ENCODE measurements at regions not wholly inside any gene's neighbourhood (a gene's known extent, or its start where the extent isn't known, plus 50 kb on each side); places are given as distances from the start of the nearest gene placed in this dataset.

DNA sequence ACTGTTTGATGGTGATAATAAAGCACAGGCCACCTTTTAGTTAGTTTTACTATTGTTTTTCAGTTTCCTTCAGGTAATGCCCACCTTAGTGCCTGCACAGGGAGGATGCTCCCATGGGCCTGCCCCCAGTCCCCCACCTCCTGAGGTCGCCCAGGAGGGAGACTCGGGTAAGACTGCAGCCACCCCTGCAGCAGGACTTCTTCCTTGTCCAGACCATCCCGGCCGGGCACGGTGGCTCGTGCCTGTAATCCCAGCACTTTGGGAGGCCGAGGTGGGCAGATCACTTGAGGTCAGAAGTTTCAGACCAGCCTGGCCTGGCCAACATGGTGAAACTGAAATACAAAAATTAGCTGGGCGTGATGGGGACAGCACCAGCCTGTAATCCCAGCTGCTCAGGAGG is 68.1 kb upstream of the TANC1 start:
- TF ChIP-seq, protein P1, sequence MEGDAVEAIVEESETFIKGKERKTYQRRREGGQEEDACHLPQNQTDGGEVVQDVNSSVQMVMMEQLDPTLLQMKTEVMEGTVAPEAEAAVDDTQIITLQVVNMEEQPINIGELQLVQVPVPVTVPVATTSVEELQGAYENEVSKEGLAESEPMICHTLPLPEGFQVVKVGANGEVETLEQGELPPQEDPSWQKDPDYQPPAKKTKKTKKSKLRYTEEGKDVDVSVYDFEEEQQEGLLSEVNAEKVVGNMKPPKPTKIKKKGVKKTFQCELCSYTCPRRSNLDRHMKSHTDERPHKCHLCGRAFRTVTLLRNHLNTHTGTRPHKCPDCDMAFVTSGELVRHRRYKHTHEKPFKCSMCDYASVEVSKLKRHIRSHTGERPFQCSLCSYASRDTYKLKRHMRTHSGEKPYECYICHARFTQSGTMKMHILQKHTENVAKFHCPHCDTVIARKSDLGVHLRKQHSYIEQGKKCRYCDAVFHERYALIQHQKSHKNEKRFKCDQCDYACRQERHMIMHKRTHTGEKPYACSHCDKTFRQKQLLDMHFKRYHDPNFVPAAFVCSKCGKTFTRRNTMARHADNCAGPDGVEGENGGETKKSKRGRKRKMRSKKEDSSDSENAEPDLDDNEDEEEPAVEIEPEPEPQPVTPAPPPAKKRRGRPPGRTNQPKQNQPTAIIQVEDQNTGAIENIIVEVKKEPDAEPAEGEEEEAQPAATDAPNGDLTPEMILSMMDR (conservative IDR thresholded peaks at IDR 0.05; ENCODE audit: low read depth, low read length) = no peak
- no peak overlapping the region for H3K4me3 ChIP-seq (ENCODE audit: low read length)
- no peak for DNase-seq (ENCODE audit: low read depth)

DNA sequence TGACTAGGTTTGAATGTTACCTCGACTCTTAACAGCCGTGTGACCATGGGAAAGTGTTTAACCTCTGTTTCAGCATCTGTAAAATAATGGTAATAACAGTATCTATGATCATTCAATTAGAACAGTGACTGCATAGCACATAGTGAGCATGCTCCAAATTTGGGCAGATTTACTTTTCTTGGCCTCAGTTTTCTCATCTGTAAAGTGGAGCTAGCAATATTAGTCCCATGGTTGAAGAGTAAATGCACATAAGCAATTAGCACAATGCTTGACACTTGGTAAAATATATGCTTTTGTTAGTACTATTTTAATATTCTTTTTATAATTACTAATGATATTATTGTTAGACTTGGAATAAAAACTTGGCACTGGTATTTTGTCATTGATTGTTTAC is 66.4 kb upstream of the TANC1 start:
- H3K4me3 ChIP-seq (ENCODE audit: low read length) = no peak overlapping the region
- TF ChIP-seq, protein P1 (conservative IDR thresholded peaks at IDR 0.05; ENCODE audit: low read depth, low read length) = no peak
- no peak for DNase-seq (ENCODE audit: low read depth)

DNA sequence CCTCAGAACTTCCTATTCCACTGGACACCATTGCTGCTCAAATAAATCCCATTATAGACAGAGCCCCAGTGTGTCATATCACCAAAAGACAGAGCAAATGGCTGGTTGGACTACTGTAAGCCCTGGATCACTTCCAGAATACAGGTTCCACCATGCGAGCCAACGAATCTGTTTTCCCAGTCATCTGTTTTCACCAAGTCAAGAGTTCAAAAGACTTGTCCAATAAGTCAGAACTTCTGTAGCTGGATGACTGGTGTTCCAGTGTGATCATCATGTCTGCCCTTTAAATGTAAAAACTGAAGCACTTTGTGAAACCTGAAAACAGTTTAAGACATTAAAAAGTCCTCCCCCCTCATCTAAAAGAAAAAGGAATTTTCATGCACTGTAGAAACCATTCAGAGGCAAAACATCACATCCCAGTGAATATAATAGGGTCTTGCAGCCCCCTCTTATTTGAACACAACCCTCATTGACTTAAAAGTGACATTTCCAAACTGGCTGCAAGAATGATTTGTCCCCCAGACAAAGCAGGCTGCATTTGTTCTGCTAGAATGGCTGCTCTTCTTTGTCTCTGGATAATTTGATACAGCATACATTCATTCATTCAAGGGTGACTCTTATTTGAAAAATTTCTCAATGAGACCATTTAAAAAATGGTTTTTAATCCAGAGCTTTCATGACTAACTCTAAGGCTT is 64.6 kb upstream of the TANC1 start:
- TF ChIP-seq, protein P1 (conservative IDR thresholded peaks at IDR 0.05; ENCODE audit: low read depth, low read length) = no peak

DNA sequence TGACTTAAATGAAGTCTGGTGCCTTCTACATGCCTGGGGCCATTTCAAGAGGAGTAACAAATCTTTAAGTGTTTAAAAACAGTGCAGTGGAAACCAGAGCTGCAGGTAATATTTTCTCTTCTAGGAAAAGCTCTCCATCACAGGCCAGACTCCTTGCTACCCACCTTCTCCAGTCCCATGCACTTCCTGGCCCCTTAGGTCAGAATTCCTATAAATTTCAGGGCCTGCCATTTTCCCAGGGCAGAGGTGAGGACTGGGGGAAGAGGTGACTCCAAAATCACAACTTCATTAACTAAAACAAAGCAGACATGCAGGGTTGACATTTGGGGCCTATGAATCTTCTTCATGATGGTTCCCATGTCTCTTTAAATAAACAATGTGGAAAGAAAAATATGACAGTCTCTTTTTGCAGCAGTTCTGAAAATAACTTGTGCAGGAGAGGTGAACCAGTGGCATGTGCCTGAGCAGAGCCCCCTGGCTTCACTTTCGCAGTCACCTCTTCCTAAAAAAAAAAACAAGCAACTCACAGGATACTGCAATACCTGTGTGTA is 63.7 kb upstream of the TANC1 start:
- no peak overlapping the region for H3K4me3 ChIP-seq (ENCODE audit: low read length)
- TF ChIP-seq, protein P1 (conservative IDR thresholded peaks at IDR 0.05; ENCODE audit: low read depth, low read length) = no peak
- DNase-seq (ENCODE audit: low read depth) = no peak

More for the DNA sequence above, 64.6 kb upstream of the TANC1 start:
- no peak overlapping the region for H3K4me3 ChIP-seq (ENCODE audit: low read length)
- DNase-seq (ENCODE audit: low read depth) = no peak

DNA sequence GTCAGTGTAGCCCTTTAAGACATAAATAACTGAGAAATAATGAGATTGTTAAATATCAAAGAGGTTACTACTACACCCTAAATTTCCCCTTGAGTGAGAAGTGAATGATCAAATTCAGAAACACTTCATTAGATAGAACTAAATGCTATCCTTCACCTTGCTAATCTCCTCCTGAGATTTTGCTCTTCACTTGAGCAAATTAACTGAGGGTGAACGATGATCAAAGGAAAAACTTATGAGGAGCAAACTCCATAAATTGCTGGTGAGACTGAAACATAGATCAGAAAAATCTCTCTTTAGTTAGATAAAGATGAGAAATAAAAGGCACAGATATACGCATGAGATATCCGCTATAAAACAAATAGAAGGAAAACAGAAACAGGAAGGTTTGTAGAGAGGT is 63.1 kb upstream of the TANC1 start:
- no peak overlapping the region for H3K4me3 ChIP-seq (ENCODE audit: low read length)
- TF ChIP-seq, protein P1 (conservative IDR thresholded peaks at IDR 0.05; ENCODE audit: low read depth, low read length) = no peak
- DNase-seq (ENCODE audit: low read depth) = no peak

DNA sequence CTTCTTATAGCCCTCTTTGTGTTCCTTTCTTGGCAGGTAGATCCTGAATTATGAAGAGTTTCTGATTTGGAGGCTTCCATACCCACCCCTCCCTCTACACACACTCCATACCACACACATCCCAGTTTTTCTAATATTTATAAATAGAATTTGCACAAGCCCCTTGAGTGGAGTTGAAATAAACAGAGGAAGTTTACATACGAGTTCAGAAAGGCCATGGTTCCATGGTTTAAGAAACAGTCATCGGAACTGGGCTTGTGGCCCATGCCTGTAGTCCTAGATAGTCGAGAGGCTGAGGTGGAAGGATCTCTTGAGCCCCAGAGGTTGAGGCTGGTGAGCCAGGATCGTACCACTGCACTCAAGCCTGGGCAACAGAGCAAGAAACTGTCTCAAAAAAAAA is 62.7 kb upstream of the TANC1 start:
- H3K4me3 ChIP-seq (ENCODE audit: low read length) = no peak overlapping the region
- TF ChIP-seq, protein P1 (conservative IDR thresholded peaks at IDR 0.05; ENCODE audit: low read depth, low read length) = no peak
- DNase-seq (ENCODE audit: low read depth) = no peak

DNA sequence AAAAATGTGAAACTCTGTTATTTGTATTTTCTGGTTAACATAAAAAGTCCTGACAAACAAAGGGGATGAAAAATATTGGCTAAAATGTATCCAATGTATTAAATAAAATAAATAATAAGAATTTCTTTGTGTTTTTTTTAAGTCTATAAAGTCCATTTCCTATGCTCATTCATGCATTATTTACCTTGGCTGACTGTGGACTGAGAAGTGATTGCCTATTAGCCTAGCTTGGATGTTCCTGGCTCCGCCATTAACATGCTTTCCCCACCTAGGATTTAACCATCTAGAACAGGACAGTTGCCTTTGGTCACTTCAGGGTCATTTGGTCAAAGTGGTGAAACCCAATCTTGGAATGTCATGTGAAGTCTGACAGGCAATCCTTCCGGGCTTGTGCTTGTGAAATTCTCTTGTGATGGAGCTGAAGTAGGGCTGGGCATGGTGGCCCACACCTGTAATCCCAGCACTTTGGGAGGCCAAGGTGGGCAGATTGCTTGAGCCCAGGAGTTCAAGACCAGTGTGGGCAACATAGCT is 60.4 kb upstream of the TANC1 start:
- no peak for DNase-seq (ENCODE audit: low read depth)
- H3K4me3 ChIP-seq (ENCODE audit: low read length) = no peak overlapping the region
- TF ChIP-seq, protein P1 (conservative IDR thresholded peaks at IDR 0.05; ENCODE audit: low read depth, low read length) = no peak
